Transverse colon (tissue), 4 donors: ENCODE measurements at regions not wholly inside any gene's neighbourhood (a gene's known extent, or its start where the extent isn't known, plus 50 kb on each side); places are given as distances from the start of the nearest gene placed in this dataset.

Experiments used
- POLR2A ChIP-seq: fragments of 450-650 bp; IDR thresholded peaks from one replicate; pipeline ENCODE4 v1.6.1; 2016; ENCODE audit warnings: antibody characterized with exemption, mild to moderate bottlenecking, moderate library complexity
- POLR2AphosphoS5 ChIP-seq, 3 donors: sonication (generic); formaldehyde crosslinking; IDR thresholded peaks; one replicate each; pipeline ENCODE4 v1.6.1; 2016; ENCODE audit warnings: antibody characterized with exemption in 3 of 3
- TF ChIP-seq, protein P1 (sequence below), 5 experiments: fragments of 200-600 bp in 3 of 5; fragments of 450-650 bp in 2 of 5; sonication (generic) in 3 of 5; IDR thresholded peaks; 1 replicate in 2 of 5; 2 replicates in 3 of 5; pipeline ENCODE4 v1.5.1; 2016 to 2017; ENCODE audit warnings: antibody characterized with exemption in 5 of 5, inconsistent platforms in 3 of 5, mild to moderate bottlenecking in 2 of 5, moderate library complexity in 1 of 5

DNA sequence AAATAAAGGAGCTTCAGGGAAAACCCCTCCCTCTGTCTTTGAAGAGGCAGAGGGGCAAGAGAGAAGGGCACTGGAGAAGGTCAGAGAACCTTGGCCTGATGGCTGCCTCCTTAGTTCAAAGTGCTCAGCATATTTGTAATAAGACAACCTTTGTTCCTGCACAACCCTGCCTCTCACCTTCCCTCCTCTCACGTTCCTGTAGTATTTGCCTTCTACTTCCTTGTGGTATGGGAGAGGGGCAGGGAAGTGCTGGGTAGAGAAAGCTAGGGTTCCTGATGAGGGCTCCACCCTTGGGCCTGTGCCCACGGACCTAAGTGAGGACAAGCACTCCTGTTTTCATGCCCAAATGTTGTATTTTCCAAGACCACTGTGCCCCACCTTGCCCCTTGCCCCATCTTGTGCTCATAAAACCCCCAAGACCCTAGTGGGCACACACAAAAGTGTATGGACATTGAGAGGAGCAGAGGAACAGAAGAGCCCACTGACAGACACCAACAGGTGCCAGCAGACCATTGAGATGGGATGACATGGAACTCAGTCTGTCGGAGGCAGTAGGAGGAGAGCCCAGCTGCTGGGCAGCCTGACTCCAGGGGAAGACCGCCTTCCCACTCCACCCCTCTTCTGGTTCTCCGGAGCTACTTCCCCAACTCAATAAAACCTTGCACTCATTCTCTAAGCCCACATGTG, 261.5 kb upstream of the CCDC196 start:
- no peak for TF ChIP-seq POLR2A
- no peak for TF ChIP-seq POLR2AphosphoS5 (IDR thresholded peaks at IDR 0.05)
- TF ChIP-seq, protein P1, sequence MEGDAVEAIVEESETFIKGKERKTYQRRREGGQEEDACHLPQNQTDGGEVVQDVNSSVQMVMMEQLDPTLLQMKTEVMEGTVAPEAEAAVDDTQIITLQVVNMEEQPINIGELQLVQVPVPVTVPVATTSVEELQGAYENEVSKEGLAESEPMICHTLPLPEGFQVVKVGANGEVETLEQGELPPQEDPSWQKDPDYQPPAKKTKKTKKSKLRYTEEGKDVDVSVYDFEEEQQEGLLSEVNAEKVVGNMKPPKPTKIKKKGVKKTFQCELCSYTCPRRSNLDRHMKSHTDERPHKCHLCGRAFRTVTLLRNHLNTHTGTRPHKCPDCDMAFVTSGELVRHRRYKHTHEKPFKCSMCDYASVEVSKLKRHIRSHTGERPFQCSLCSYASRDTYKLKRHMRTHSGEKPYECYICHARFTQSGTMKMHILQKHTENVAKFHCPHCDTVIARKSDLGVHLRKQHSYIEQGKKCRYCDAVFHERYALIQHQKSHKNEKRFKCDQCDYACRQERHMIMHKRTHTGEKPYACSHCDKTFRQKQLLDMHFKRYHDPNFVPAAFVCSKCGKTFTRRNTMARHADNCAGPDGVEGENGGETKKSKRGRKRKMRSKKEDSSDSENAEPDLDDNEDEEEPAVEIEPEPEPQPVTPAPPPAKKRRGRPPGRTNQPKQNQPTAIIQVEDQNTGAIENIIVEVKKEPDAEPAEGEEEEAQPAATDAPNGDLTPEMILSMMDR (IDR thresholded peaks at IDR 0.05), result no peak
